ENCODE measurements at regions not wholly inside any gene's neighbourhood (a gene's known extent, or its start where the extent isn't known, plus 50 kb on each side); places are given as distances from the start of the nearest gene placed in this dataset.
"Not testable (repeated sequence)": the region's sequence is repeated elsewhere in the genome, so short reads cannot be mapped to it uniquely, and the experiment has no call there.

GRCh38 chr6:27599859-27600532 lies 127.1 kb upstream of the ZNF184 start:
- no peak overlapping the region for H3K27ac ChIP-seq (ENCODE audit: low read depth in 1 of 2, low read length in 2 of 2)
- WGBS: 89% methylated on average over 19 of the region's 19 CpGs
- no peaks in the 10 kb centered on the region for H3K4me1 ChIP-seq (ENCODE audit: control insufficient read depth in 4 of 4, insufficient read depth in 4 of 4, low read length in 3 of 4)
- H3K4me3 ChIP-seq (ENCODE audit: low read depth in 1 of 3, low read length in 3 of 3): no peak overlapping the region
- peaks cover 0 to 19% (median 4%) of the 10 kb centered on the region in 4 donors for H3K27me3 ChIP-seq (ENCODE audit: control insufficient read depth in 4 of 4, insufficient read depth in 4 of 4, low read length in 3 of 4)
- H3K9ac ChIP-seq (ENCODE audit: low read depth in 1 of 2, low read length in 2 of 2): no peak overlapping the region
- H3K9me3 ChIP-seq (ENCODE audit: control insufficient read depth in 4 of 4, low read length in 3 of 4): peaks cover 0 to 5% (median 0%) of the 10 kb centered on the region in 4 donors
- TF ChIP-seq HNF4A (conservative IDR thresholded peaks at IDR 0.05) (no peak), ZBTB33 (IDR thresholded peaks at IDR 0.05) (no peak), FOXA1 (IDR thresholded peaks at IDR 0.05) (no peak), REST (IDR thresholded peaks at IDR 0.05) (no peak), ATF3 (IDR thresholded peaks at IDR 0.05) (no peak), SP1 (IDR thresholded peaks at IDR 0.05) (no peak), GABPA (IDR thresholded peaks at IDR 0.05 in 1 of 2, conservative IDR thresholded peaks at IDR 0.05 in 1 of 2) (no peak), TAF1 (conservative IDR thresholded peaks at IDR 0.05) (no peak), YY1 (IDR thresholded peaks at IDR 0.05) (no peak)
- DNase-seq (ENCODE audit: low spot score): no peak
- no peaks in the 10 kb centered on the region for H3K36me3 ChIP-seq (ENCODE audit: control insufficient read depth in 4 of 4, insufficient read depth in 3 of 4, low read depth in 1 of 4, low read length in 3 of 4)

- not testable (repeated sequence) for H3K36me3 ChIP-seq (ENCODE audit: control insufficient read depth in 4 of 4, insufficient read depth in 3 of 4, low read depth in 1 of 4, low read length in 3 of 4); H3K9ac ChIP-seq (ENCODE audit: low read depth in 1 of 2, low read length in 2 of 2); DNase-seq (ENCODE audit: low spot score); H3K9me3 ChIP-seq (ENCODE audit: control insufficient read depth in 4 of 4, low read length in 3 of 4); H3K4me1 ChIP-seq (ENCODE audit: control insufficient read depth in 4 of 4, insufficient read depth in 4 of 4, low read length in 3 of 4); H3K27ac ChIP-seq (ENCODE audit: low read depth in 1 of 2, low read length in 2 of 2); H3K4me3 ChIP-seq (ENCODE audit: low read depth in 1 of 3, low read length in 3 of 3)
- WGBS: 56% methylated on average over 13 of the region's 13 CpGs
- H3K27me3 ChIP-seq (ENCODE audit: control insufficient read depth in 4 of 4, insufficient read depth in 4 of 4, low read length in 3 of 4): peaks cover 3 to 24% (median 8%) of the 10 kb centered on the region in 4 donors
These were observed 124.2 kb upstream of the ZNF184 start for GRCh38 chr6:27597031-27597567.

GRCh38 chr6:27593861-27594260 lies 121.0 kb upstream of the ZNF184 start:
- Histone ChIP-seq H3K9ac (ENCODE audit: low read depth in 1 of 2, low read length in 2 of 2) (no peak overlapping the region), H3K27me3 (ENCODE audit: control insufficient read depth in 4 of 4, insufficient read depth in 4 of 4, low read length in 3 of 4) (peaks cover 3 to 20% (median 12%) of the 10 kb centered on the region in 4 donors), H3K4me3 (ENCODE audit: low read depth in 1 of 3, low read length in 3 of 3) (no peak overlapping the region), H3K27ac (ENCODE audit: low read depth in 1 of 2, low read length in 2 of 2) (no peak overlapping the region), H3K4me1 (ENCODE audit: control insufficient read depth in 4 of 4, insufficient read depth in 4 of 4, low read length in 3 of 4) (no peaks in the 10 kb centered on the region), H3K9me3 (ENCODE audit: control insufficient read depth in 4 of 4, low read length in 3 of 4) (peaks cover 0 to 5% (median 0%) of the 10 kb centered on the region in 4 donors), H3K36me3 (ENCODE audit: control insufficient read depth in 4 of 4, insufficient read depth in 3 of 4, low read depth in 1 of 4, low read length in 3 of 4) (no peaks in the 10 kb centered on the region)
- 18% methylated on average over 5 of the region's 5 CpGs for WGBS
- no peak for DNase-seq (ENCODE audit: low spot score)
- TF ChIP-seq YY1 (IDR thresholded peaks at IDR 0.05) (no peak), MAX (IDR thresholded peaks at IDR 0.05) (no peak), TAF1 (conservative IDR thresholded peaks at IDR 0.05) (no peak), GABPA (IDR thresholded peaks at IDR 0.05 in 1 of 2, conservative IDR thresholded peaks at IDR 0.05 in 1 of 2) (no peak), RXRA (IDR thresholded peaks at IDR 0.05) (no peak), FOXA1 (IDR thresholded peaks at IDR 0.05) (no peak), HNF4G (IDR thresholded peaks at IDR 0.05) (no peak), CTCF (IDR thresholded peaks at IDR 0.05; ENCODE audit: low read depth, low read length, missing input control) (no peak), ATF3 (IDR thresholded peaks at IDR 0.05) (no peak), FOXA2 (IDR thresholded peaks at IDR 0.05) (no peak), RAD21 (IDR thresholded peaks at IDR 0.05) (no peak), EGR1 (IDR thresholded peaks at IDR 0.05; ENCODE audit: low read depth in 2 of 2) (no peak)
